CD4-positive, alpha-beta T cell treated with Interleukin-10 for 1 hour (primary cell): ENCODE measurements at regions not wholly inside any gene's neighbourhood (a gene's known extent, or its start where the extent isn't known, plus 50 kb on each side); places are given as distances from the start of the nearest gene placed in this dataset.
"Not testable (repeated sequence)": the region's sequence is repeated elsewhere in the genome, so short reads cannot be mapped to it uniquely, and the experiment has no call there.

ENCODE experiments used
- DNase-seq: peaks from one replicate; pipeline ENCODE4 v3.0.0-alpha.2; 2020

DNA sequence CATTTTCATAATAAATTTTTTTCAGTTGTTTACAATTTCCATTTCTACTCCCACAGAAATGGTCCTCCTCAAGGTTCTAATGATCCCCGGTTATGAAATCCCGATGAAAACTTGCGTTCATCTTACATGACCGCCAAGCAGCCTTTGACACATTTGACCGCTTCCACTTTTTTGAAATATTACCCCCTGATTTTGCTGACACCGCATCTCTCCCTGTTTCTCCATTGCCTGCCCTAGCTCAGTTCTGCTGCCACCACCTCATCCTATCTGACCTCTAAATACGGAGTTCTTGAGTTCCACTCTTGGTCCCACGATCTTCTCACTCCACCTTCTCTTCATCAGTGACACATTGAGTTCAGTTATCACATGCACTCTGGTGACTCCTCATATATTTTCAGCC lies 74.1 kb downstream of the SLC35B3 start:
- no peak for DNase-seq

- DNase-seq = no peak
Observed at GRCh38 chr6:8352966-8353340, 82.4 kb downstream of the SLC35B3 start.

DNA sequence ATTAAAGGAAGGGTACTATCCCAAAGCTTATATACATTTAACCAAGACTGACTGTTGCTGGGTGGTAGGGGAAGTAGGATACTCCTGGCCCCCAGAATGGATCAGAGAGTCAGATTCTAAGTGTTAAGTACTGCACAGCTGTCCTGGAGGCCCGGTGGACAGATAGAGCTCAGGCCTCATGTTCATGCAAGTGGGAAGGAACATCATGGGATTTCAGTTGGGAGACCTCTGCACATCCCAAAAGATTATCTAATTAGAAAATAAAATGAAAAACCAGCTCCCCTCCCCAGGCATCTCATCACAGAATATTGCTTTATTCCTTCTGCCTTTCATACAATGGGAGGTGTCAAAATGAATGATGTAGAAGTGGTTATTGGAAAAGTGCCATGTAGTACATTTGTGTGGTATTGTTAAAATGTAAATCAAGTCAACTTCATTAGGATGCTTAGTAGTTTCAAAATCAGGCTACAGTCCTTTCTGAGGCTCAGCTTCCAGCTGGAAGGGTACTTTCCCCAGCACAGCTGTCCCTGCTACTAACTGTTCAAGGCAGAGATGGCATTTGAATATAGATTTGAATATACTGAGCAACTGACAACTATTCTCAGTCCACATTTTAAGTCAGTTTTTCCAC lies 82.9 kb downstream of the SLC35B3 start:
- DNase-seq = no peak

DNA sequence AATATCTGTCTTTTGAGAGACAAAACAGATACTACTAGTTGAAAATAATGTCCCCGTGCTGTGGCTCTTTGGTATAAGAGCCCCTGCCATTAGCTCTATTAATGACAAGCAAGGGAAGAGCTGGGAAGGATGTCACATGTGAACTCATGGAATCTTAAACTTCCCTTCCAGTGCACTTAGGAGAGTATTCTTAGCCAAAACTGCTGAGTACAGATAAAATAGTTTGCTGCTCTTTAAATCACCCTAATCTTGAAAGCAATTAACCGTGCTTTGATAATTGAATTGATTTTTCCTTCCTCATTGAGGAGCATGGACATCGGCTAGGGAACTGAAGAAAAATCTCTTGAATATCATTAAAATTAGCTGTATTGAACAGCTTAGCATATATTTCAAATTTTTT lies 91.7 kb downstream of the SLC35B3 start:
- DNase-seq = no peak

- no peak for DNase-seq
Observed at GRCh38 chr6:8342241-8342819, 93.0 kb downstream of the SLC35B3 start.

- DNase-seq = no peak
Observed at GRCh38 chr6:8337147-8337546, 98.2 kb downstream of the SLC35B3 start.

DNA sequence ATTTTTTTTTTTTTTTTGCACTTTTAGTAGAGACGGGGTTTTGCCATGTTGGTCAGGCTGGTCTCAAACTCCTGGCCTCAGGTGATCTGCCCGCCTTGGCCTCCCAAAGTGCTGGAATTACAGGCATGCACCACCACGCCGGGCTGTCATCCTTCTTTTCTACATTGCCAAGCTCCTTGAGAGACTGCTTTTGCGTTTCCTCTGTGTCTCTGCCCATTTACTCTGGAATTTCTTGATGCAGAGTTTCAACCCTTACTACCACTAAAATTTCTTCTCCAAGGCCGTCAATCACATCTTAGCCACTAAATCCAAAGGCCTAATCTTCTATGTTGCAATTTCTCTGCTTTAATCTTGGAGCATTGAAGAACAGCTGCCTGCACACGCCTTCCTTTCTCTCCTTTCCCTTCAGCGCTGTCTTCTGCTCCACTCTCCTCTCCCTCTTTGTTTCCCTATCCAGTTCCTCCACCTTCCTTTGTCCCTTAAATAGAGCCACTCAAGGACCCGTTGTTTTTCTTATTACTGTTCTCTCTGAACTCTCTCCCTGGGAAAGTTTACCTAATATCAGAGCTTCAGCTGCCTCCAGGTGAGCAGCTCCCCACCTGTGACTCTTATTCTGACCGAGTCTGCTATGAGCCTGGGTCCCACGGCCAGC lies 98.8 kb downstream of the SLC35B3 start:
- DNase-seq = no peak

GRCh38 chr6:8335896-8336295 lies 99.4 kb downstream of the SLC35B3 start:
- no peak for DNase-seq

GRCh38 chr6:8335381-8335780 lies 100.0 kb downstream of the SLC35B3 start:
- DNase-seq = no peak

DNA sequence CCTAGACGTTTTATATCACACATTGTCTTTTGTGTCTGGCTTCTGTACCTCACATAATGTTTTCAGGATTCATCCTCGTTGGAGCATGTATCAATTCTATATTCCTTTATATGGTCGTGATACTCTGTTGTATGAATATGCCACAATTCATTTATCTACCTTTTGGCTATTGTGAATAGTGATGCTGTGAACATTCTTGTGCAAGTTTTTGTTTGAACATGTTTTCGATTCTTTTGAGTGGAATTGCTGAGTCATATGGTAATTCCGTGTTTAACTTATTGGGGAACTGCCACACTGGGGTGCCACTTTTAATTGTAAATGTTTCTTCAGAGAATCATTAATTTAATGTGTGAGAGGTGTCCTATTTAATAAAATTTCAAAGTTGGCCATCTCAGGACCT lies 101.2 kb downstream of the SLC35B3 start:
- DNase-seq = no peak

- no peak for DNase-seq
Observed at GRCh38 chr6:8329562-8329961, 105.8 kb downstream of the SLC35B3 start.

- DNase-seq = no peak
Observed at GRCh38 chr6:8325743-8326142, 109.6 kb downstream of the SLC35B3 start.

DNA sequence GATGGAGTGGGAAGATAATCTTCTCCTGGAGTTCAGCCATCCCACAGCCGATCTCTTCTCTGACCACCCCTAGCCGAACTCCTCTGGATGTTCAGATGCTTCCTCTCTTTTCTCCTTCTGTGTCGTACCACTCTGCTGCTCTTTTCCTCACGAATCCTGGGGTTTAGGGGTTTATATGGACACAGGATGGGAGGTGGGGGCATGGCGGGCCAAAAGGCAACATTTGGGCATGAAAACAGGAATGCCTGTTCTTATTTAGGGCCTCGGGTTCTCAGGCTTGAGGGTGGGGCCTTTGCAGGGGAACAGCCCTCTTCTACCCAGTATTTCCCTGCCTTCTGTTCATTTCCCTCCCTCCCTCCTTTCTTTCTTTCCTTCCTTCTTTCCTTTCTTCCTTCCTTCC lies 112.7 kb downstream of the SLC35B3 start:
- DNase-seq = no peak

GRCh38 chr6:8321671-8322404 lies 113.5 kb downstream of the SLC35B3 start:
- no peak for DNase-seq

DNA sequence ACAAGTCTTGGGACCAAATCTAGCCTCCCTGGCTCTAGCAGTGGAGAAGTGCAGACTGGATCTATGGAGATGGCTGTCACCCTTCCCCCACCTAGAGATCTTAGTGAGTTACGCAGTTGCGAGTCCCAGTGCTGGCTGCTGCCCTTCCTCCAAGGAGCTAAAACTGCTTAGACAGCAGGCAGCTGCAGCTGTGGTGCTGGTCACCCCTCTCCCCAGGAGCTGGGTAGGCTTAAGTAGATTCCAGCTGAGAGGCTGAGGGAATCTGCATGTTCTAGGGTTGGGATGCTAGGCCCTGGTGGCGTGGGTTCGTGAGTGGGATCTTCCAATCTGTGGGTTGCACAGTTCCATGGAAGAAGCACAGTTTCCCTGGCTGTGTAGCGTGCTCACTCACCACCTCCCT lies 120.2 kb downstream of the SLC35B3 start:
- DNase-seq = no peak

DNA sequence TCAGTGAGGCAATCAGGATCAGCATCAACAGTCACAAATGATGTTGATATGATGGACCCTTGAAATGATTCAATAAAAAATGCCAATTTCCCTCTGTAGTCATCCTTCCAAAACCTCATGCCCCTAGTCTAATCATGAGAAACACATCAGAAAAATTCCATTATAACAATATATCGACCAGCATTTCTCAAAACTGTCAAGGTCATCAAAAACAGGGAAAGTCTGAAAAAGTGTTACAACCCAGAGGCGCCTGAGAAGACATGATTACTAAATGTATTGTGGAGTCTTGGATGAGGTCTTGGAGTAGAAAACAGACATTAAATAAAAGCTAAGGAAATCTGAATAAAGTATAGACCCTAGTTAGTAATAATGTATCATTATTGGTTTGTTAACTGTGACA lies 133.8 kb downstream of the SLC35B3 start:
- DNase-seq = no peak

- DNase-seq = no peak
Observed at GRCh38 chr6:8299034-8299433, 136.3 kb downstream of the SLC35B3 start.

DNA sequence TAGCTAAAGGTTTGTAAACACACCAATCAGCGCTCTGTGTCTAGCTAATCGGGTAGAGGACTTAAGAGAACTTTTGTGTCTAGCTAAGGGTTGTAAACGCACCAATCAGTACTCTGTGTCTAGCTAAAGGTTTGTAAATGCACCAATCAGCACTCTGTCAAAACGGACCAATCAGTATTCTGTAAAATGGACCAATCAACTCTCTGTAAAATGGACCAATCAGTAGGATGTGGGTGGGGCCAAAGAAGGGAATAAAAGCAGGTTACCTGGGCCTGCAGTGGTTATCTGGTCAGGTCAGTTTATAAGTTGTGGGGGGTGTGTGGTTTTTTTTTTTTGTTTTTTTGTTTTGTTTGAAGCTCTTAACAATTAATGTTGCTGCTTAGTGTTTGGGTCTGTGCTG lies 152.4 kb downstream of the SLC35B3 start:
- DNase-seq = not testable (repeated sequence)

DNA sequence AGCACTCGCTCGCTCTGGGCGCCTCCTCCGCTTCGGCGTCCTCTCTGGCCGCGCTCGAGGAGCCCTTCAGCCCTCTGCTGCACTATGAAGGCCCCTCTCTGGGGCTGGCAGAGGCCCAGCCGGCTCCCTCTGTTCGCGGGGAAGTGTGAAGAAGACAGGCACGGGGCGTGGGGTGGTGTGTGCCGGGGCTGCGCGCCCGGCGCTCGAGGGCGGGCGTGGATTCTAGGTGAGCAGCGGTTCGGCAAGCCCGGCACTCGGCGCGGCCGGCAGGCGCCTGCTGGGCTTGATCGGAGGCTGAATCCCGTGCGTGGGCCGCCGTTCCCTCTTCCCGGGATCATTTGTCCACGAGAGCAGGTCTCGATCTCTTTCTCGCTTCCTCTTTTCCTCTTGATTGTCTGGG lies 153.0 kb downstream of the SLC35B3 start:
- no peak for DNase-seq

DNA sequence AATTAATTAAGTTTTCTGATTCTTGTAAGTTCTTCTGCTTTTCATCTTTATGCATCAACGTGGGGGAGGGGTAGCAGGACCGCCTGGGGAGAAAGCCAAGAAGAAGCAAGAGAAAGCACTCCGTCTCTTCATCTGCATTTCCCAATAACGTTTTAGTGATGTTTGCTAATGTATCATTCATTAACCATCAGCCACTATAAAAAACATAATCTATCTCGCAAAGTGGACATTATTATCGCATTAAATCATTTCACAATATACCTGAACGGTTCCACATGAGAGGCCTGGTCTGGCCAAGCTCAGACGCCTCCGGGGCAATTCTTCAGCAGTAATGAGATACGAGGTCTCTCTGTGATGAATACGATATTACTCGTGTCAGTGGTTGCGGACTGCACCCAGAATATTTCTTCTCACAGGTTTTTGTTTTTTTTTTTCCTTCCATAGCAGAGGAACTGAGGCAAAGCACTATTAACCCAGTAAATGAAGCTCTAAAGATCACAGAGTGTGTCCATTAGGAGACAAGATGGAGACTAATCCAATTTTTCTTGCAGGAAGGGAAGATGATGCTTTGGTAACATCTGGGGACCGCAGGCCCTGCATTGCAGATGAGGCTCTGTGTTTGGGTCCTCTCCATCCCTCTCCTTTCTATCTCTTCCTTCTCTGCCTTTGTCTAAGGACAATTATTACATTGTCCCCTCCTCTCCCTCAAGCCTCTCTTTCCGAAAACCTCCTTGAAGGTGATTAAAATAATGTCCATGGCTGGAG lies 156.1 kb downstream of the SLC35B3 start:
- no peak for DNase-seq

DNA sequence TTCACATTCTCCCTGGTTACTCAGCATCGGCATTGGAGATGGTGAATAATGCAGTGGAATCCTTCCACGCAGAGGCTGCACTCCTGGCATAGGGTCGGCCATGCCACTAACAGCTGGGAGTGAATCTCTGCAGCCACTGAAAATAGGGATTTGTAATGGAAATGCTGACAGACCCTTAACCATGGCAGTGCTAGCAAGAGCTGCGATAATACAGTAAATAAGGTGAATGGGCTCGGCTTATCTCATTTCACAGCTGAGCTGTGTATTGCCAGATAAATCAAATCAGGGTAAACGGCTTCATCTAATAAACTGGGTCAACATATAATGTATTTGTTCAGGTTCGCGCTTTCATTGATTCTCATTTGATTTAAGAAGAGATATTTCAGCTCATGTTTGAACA lies 156.8 kb downstream of the SLC35B3 start:
- no peak for DNase-seq

DNA sequence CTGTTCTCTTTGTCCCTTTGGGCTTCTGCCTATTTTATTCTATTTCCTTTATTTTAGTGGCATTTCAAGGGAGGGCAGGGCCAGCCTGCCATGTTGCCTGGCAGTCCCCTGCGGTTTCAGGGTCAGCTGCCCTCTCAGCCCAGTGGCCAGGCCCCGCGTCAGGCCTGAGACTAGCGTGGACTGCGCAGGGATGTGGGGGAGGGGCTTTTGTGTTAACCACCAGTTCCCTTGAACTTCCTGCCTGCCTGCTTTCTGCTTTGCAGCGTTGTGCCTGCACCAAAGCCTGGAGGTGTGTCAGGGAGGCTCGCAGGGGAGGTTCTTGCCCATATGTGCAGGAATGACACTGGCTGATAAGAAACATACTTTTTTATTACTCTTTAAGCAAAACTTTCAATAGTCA lies 157.6 kb downstream of the SLC35B3 start:
- DNase-seq = no peak

DNA sequence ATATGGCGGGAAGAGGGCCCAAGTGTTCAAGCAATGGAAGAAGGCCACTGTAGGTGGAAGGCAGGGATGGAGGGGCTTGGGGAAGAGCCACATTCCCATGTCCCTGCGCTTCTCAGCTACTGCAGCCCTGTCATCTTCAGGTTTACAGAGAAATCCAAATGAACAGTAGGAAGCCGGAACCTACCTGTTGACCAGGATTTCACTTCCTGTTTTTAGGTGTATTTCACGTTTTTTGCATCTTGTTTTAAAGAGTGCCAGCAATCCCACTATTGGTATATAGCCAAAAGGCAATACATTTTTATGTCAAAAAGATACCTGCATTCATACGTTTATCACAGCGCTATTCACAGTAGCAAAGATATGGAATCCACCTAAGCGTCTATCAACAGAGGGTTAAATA lies 159.2 kb downstream of the SLC35B3 start:
- no peak for DNase-seq
